ENCODE measurements at regions not wholly inside any gene's neighbourhood (a gene's known extent, or its start where the extent isn't known, plus 50 kb on each side); places are given as distances from the start of the nearest gene placed in this dataset.

DNA sequence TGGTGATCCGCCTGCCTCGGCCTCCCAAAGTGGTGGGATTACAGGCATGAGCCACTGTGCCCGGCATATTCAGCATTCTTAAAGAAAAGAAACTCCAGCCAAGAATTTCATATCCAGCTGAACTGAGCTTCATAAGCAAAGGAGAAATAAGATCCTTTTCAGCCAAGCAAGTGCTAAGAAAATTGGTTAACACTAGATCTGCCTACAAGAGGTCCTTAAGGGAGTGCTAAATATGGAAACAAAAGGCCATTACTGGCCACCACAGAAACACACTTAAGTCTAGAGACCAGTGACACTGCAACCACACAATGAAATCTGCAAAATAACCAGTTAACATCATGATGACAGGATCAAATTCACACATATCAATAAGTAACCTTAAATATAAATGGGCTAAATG, 331.5 kb downstream of the MAN2A1 start:
- no peak overlapping the region for H3K4me3 ChIP-seq (ENCODE audit: low read depth, low read length)
- no peaks in the 10 kb centered on the region for H3K36me3 ChIP-seq (ENCODE audit: control insufficient read depth, insufficient read depth, low read length)
- no peak overlapping the region for H3K9ac ChIP-seq
- TF ChIP-seq CTCF (IDR thresholded peaks at IDR 0.05), result no peak
- no peaks in the 10 kb centered on the region for H3K4me1 ChIP-seq
- H3K27ac ChIP-seq, result no peak overlapping the region
- H3K9me3 ChIP-seq (ENCODE audit: control insufficient read depth, low read length), result no peaks in the 10 kb centered on the region
- no peak overlapping the region for H2AFZ ChIP-seq
- H3K27me3 ChIP-seq (ENCODE audit: control insufficient read depth, insufficient read depth, low read length), result no peaks in the 10 kb centered on the region
- no peaks in the 10 kb centered on the region for H3K79me2 ChIP-seq
- H3K4me2 ChIP-seq (ENCODE audit: low read length), result no peak overlapping the region

- no peaks in the 10 kb centered on the region for H3K79me2 ChIP-seq
- H3K4me3 ChIP-seq (ENCODE audit: low read depth, low read length), result no peak overlapping the region
- no peaks in the 10 kb centered on the region for H3K36me3 ChIP-seq (ENCODE audit: control insufficient read depth, insufficient read depth, low read length)
- H3K4me2 ChIP-seq (ENCODE audit: low read length), result no peak overlapping the region
- no peak overlapping the region for H2AFZ ChIP-seq
- no peak for TF ChIP-seq CTCF (IDR thresholded peaks at IDR 0.05)
- H3K27me3 ChIP-seq (ENCODE audit: control insufficient read depth, insufficient read depth, low read length), result no peaks in the 10 kb centered on the region
- H3K27ac ChIP-seq, result no peak overlapping the region
- H3K9ac ChIP-seq, result no peak overlapping the region
- H3K9me3 ChIP-seq (ENCODE audit: control insufficient read depth, low read length), result no peaks in the 10 kb centered on the region
- H3K4me1 ChIP-seq, result no peaks in the 10 kb centered on the region
These were observed 335.4 kb downstream of the MAN2A1 start for GRCh38 chr5:110025160-110025559.

GRCh38 chr5:110027527-110028322, 338.0 kb downstream of the MAN2A1 start:
- TF ChIP-seq CTCF (IDR thresholded peaks at IDR 0.05), result no peak
- Histone ChIP-seq H3K4me1 (no peaks in the 10 kb centered on the region), H3K4me3 (ENCODE audit: low read depth, low read length) (no peak overlapping the region), H3K9ac (no peak overlapping the region), H3K27ac (no peak overlapping the region), H3K79me2 (no peaks in the 10 kb centered on the region), H3K27me3 (ENCODE audit: control insufficient read depth, insufficient read depth, low read length) (no peaks in the 10 kb centered on the region), H3K36me3 (ENCODE audit: control insufficient read depth, insufficient read depth, low read length) (no peaks in the 10 kb centered on the region), H3K9me3 (ENCODE audit: control insufficient read depth, low read length) (no peaks in the 10 kb centered on the region), H2AFZ (no peak overlapping the region), H3K4me2 (ENCODE audit: low read length) (no peak overlapping the region)

- H3K79me2 ChIP-seq, result no peaks in the 10 kb centered on the region
These were observed 341.8 kb downstream of the MAN2A1 start for GRCh38 chr5:110031402-110032140.

More at GRCh38 chr5:110031402-110032140, 341.8 kb downstream of the MAN2A1 start:
- Histone ChIP-seq H3K9me3 (ENCODE audit: control insufficient read depth, low read length) (no peaks in the 10 kb centered on the region), H3K4me3 (ENCODE audit: low read depth, low read length) (no peak overlapping the region), H3K27me3 (ENCODE audit: control insufficient read depth, insufficient read depth, low read length) (no peaks in the 10 kb centered on the region), H3K36me3 (ENCODE audit: control insufficient read depth, insufficient read depth, low read length) (no peaks in the 10 kb centered on the region), H3K9ac (no peak overlapping the region), H3K4me2 (ENCODE audit: low read length) (no peak overlapping the region), H3K4me1 (no peaks in the 10 kb centered on the region), H2AFZ (no peak overlapping the region), H3K27ac (no peak overlapping the region)
- no peak for TF ChIP-seq CTCF (IDR thresholded peaks at IDR 0.05)

Measured in parathyroid adenoma (tissue), 2 donors.